ENCODE measurements at regions not wholly inside any gene's neighbourhood (a gene's known extent, or its start where the extent isn't known, plus 50 kb on each side); places are given as distances from the start of the nearest gene placed in this dataset.

DNA sequence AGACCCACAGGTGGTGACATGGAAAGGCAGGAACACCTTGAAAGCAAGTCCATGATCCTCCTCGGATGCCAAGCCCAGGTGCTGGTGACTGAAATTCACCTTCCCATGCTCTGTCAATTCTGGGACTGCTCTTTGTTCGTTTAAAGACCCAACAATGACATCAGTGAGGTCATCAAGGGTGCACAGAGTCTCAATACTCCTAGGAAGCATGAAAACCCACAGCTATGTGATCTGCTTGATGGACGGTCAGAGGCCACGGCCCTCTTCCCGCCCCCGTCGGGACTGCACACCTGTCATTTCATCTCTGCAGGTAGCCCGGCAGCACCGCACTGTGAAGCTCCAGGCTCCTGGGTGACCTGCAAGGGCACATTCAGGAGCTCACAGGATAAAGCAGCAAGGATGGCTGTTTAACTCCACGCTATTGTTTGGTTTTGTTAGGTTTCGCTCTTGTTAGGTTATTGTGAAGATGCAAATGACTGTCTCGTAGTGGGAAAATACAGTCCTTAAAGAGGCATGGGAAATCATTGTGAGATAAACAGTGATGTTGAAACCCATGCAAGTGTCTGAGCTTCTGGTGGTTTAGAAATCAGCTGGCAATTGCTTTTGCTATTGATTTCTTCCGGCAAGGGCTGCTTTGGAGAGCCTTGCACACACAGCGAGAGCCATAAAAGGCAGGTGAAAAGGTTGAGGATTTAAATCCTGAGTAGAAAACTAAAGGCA, 124.8 kb upstream of the AJAP1 start:
- no peak for DNase-seq (ENCODE audit: low spot score)

DNA sequence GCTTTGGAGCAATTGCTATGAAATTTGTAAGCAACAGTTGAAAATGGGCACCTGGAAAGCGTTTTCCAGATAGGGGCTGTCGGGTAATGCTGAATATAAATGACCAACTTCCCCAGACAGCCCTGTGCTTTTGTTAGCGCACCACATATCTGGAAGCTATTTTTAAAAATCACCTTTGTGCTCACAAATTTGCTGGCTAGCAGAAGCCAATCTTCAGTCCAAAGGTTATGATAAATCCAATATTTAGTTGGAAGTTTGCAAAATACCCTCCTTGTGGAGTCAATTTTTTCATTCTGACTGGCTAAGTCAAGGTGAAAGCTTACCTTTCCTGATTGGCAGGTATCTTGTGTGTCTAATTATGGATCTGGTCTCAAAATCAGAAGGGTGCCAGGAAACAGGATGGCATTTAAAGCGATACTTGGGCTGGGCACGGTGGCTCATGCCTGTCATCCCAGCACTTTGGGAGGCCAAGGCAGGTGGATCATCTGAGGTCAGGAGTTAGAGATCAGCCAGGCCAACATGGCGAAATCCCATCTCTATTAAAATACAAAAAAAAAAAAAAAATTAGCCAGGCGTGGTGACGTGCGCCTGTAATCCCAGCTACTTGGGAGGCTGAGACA, 124.1 kb upstream of the AJAP1 start:
- DNase-seq (ENCODE audit: low spot score): no peak

DNA sequence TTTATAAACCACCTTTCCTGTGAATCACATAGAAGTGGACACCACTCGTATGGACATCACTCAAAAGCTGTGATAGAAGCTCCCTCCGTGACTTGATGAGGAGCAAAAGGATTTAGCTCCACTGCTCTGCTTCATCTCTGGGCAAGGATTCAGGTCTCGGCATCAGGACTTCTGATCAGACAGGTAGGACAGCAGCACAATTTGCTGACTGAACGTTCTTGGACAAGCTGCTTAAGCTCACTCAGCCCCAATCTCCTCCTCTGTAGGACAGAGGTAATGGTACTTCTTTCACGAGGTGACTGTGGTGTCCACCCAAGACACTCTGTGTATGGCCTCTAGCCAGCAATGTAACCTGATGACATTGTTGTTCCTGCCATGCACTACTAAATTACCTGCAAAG, 122.6 kb upstream of the AJAP1 start:
- no peak for DNase-seq (ENCODE audit: low spot score)

DNA sequence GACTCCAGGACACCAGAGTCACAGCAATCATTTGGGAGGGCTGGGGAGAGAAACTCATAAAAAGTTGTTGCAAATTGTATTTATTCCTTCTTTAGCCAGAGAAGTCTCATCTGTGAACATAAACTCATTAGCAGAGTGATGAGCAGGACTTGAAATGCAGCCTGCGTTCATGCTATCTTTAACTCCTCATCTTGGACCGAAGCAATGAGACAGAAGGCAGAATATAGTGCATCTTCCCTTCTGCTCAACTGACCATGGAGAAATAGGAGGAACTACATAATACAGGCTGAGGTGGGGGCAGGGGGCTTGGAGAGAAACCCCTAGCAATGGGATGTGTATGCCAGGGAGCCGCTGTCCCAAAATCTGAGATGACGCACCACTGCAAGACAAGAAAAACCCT, 121.8 kb upstream of the AJAP1 start:
- DNase-seq (ENCODE audit: low spot score): no peak

DNA sequence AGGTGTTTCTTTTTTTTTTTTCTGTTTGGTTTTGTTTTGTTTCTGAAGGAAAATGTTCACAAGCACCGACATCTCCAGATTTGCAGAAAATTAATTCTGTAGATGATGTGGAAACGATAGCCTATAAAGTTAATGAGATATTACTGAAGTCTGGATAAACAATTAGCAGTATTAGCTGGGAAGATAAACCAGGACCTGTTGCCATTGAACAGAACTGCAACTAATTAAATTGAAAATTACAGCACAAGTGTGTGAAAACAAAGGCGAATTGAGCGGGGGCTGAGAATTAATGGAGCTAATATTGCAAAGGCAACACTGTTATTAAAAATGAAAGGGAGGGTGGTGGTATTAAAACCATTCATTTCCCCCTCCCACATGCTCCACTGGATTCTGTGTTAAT, 107.5 kb upstream of the AJAP1 start:
- DNase-seq (ENCODE audit: low spot score): no peak

DNA sequence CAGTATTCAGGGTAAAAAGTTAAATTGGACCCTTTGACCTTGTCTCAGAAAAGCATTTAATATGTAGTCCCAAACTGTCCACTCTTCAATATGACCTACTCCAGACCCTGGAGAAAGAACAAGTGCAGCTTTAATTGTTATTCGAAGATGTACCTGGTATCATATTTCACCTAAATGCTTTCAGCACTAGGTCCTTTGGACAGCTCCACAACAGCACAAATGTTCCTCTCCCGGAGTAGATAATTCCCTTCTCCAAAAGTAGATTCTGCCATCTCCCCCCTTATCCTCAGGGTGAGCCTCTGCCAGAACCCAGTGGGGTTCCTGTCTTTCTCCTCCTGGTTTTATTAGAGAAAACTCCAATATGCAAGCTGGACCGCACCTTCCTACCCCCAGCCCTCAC, 104.5 kb upstream of the AJAP1 start:
- no peak for DNase-seq (ENCODE audit: low spot score)

DNA sequence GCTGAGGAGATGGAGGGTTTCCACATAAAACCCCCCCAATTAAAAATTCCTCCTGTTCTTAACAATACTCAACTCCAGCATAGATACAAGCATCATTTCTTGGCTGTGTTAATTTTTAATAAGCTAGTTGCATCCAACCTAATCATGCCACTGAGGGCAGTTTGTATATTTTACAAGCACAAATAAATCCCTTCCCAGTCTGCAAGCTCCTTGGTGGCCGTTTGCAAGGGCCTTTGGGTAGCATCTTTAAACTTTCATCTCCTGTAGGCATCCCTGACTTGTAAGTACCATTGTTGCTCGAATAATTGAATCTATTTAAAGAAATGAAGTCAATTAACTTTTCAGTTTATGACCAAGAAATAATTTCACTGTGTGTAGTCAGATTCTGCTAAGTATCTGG, 103.5 kb upstream of the AJAP1 start:
- no peak for DNase-seq (ENCODE audit: low spot score)

DNA sequence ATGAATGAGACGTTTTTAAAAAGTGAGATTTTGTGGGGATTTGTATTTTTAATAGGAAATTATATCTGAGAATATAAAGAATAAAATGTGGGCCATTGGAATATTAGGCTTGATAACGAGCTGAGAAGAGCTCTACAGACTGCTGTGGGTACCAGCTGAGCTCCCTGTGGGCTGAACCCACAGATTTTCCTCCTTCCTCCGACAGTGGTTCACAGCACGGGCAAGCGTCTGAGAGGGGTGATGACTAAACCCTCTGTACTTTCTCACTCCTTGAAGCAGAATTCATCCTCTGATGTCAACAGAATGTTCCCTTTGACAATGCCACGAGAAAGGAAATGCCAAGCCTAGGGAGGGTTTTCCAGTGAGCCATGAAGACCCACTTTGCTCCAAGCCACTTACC, 102.7 kb upstream of the AJAP1 start:
- DNase-seq (ENCODE audit: low spot score): no peak

DNA sequence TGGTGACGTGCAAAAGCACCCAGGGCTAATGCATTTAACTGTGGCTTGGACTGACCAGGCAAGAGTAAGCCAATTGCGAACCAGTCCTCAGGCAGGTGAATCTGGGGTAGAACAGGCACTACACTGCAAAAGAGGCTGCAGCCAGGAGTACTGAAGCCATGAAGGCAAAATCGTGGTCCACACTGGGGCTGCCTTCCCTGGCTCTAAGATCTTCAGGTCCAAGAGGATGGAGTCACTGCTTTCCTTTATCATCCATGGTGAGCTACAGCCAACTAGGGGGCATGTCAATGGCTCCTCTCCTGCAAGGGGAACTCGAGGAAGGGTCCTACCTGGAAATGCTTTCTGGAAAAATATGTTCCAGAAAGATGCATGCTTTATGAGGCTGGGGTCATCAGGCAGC, 100.6 kb upstream of the AJAP1 start:
- DNase-seq (ENCODE audit: low spot score): no peak

DNA sequence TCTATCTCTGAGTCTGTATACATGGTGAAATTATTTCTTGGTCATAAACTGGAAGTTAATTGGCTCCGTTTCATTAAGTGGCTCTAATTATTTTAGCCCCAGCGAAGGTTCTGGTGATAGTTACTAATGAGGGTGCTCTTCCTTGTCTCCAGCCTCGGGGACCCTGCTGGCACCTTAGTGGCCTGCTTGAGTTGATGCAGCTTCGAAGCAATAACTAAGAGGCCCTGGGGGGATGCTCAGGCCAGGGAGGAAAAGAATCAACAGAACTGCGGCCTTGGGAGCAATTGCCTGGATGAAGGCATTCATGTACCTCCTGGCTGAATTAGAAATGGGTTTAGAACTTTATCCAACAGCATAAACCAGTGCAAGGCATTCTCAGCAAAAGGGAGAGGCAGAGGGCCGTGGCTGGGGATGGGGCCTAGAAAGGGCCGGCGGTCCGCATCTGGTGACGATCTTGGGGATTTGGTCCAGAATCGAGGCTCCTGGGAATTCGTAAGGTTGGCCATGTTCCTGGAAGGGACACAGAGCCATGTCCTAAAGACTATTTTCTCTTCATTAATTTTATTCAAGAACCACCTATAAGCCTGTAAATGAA, 100.0 kb upstream of the AJAP1 start:
- DNase-seq (ENCODE audit: low spot score): no peak

DNA sequence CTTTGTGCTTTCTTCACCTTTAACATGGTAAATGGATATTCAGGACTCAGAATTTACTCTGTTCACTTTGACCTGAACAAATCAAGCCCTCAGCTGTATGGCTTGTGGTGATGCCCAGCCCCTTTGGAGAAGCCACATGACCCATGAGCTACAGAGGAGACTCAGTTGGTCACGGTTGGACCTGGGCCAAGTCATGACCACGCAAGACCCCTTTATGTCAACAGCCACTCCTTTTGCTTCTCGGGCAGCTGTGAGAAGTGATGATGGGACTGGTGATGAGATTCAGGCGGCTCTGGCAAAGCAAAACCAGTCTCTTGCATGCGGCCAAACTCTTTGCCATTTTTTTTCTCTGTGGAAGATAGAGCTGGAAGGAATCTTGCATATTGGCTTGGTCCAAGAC, 96.5 kb upstream of the AJAP1 start:
- DNase-seq (ENCODE audit: low spot score): no peak

DNA sequence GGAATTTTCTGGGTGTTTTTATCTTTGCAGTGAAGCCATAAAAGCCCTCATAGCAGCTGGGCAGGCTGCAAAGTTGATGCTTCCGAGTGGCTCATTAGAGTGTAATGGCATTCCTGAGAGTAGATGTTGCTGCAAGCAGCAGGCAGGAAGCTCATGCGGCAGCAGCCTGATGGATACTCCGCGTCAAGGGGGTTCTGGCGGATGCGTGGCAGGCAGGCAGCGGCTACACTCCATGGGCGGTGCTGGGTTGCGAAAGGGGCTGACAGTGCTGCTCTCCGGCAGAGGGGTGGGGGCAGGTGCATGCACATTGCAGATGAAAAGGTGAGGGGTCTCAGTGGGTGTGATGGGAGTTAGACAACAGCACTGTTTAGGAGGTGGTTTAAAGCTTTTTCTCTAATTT, 93.2 kb upstream of the AJAP1 start:
- DNase-seq (ENCODE audit: low spot score): no peak

DNA sequence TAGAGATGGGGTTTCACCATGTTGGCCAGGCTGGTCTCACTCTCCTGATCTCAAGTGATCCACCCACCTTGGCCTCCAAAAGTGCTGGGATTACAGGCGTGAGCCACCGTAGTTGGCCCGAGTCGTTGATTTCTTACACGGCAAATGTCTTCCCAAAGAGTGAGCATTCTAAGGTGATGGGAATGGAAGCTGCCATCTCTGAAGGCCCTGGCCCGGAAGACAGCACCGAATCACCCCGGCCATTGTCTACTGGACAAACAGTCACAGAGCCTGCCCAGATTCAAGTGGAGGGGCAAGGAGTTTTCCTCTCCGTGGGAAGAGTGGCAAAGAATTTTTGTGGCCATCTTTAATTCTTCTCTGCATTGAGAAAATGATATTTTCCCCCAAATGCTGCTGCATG, 92.1 kb upstream of the AJAP1 start:
- DNase-seq (ENCODE audit: low spot score): no peak

DNA sequence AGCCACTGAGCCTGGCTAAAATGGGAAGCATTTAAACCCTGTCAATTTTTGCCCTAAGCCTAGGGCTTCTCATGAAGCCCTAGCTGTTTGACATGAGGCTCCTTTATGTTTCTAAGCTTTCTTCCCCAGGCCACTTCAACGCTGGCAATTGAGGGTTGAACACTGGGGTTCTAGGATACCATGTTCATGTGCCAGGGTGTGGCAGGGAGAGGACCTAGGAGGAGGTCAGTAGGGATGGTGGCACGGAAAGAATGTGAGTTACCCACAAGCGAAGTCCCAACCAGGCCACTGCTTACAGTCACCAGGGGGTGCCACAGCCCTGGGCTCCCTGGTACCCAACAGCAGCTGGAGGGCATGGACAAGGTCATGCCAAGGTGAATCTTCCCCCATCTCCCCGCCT, 90.8 kb upstream of the AJAP1 start:
- DNase-seq (ENCODE audit: low spot score): peak; percentile 31

DNA sequence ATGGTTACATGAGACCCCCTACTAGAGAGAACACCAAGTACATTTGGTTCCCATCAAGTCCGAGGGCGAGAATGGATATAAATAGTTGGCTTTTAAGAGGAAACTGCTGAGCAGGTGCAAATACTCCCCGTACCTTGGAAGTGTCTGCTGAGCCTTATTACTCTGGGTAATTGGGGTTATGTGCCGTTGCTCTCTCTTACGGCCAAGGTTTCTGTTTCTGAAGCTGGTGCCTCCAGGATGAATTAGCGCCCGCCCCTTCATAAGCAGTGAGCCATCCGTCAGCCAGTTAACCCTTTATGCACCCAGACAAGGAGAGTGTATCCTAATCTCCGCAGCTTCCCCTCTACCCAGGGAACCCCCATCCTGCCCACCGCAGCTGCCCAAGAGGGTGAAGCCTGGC, 90.4 kb upstream of the AJAP1 start:
- no peak for DNase-seq (ENCODE audit: low spot score)

DNA sequence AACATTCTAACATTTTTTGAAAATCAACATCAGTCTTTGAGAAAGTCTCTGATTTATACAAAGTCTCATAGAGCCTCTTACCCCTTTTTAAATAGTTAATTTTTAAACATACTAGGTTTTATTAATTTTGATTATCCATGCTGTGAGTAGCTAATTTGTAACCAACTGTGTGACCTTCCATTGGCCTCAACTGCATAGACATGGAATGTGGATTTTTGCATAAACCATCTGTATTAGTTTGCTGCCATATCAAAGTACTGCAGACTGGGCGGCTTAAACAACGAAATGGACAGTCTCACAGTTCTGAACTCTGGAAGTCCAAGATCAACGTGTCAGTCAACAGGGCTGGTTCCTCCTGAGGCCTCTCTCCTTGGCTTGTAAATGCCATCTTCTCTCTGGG, 89.2 kb upstream of the AJAP1 start:
- no peak for DNase-seq (ENCODE audit: low spot score)

DNA sequence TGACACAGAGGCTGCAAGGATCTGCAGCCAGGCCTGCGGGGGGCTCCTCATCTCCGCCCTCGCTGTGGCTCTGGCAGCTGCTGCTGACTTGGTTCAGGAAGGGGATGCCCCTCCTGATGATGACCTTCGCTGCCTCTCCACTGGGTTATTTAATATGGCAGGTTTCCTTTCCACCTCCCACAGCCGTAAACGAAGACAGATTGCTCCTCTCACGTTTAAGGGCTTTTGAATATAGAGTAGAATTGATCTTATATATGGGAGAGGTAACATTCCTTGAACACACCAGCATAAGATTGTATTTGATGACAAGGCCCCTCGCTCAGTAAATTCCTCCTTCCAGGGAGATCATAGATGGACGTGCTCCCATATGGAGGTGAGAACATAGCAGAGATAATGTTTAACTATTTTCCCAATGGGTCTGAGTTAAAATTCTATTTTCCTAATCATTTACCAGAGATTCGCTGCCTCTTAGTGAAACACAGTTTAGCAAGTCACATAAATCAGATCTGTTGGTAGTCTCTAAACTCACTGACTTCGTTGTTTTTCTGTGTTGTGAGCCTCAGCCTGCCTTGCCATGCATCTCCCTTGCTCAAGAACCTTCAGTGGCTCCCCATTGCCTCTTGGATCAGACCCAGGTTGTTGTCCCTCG, 88.5 kb upstream of the AJAP1 start:
- no peak for DNase-seq (ENCODE audit: low spot score)

DNA sequence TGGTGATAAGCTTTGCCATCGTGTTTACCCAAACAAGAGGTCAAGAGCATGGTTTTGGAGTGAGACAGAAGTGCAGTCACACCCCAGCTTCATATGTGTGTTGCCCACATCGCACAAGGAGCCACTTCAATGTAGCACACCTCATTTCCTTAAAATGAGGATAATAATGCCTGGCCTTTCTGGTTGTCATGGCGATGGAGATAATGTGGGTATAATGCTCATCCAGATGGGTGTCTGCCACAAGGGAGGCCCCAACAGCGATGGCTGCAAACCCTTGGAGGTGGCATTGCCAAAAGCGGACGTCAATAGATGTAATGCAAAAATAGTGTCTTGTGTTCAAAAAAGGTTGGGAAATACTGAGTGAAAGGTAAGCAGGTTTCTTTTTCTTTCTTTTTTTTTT, 83.1 kb upstream of the AJAP1 start:
- DNase-seq (ENCODE audit: low spot score): no peak

DNA sequence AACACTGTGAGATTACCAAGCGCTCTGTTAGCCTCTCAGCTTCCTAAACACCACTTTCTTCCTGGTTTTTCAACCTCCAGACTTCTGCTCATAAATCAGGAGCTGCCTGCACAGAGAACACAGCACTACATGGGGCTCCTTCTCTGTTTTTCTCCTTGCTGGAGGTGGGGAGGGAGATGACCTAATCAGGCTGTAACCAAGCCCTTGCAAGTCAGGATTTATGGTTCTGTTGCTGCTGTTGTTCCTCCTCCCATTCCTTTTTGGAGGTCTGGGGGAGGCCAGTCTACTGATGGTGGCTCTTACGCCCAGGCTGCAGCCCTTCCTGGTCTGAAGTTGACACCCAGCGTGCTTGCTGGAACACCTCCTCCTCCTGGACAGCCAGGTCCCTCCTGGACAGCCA, 80.9 kb upstream of the AJAP1 start:
- DNase-seq (ENCODE audit: low spot score): no peak

DNA sequence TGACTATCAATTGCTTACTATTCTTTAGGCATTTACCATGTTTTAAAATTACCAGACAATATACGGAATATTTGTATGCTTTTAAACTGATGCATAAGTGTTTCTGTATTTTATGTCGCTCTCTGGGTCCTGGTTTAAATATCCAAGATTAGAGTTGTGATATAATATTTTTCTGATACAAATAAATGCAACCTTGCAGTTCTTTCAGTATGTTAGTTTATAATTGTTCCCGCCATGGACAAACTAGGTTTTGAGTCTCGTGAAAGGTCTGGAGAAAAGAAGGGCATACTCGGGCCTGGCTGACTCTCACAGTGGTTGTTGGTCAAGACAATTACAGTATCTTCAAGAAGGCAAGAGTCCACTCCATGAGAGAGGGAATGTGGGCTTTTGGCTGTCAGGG, 72.6 kb upstream of the AJAP1 start:
- DNase-seq (ENCODE audit: low spot score): no peak

DNA sequence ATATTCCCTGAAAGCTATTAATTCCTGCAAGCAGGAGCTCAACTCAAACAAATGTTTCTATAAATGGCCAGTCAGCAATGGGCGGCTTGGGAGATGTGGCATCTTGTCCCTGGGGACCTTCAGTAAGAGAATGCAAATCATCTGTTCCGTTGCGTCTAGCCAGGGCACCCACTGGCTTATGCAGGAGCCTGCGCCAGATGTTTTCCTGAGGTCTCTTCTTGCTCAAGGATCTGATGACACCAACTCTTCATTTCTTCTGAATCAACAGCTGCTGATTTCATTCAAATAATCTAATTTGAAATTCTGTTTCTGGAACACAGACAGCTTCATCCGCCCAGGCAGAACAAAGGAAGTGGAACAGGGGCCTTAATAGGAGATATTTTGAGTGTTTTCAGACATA, 70.0 kb upstream of the AJAP1 start:
- DNase-seq (ENCODE audit: low spot score): no peak

DNA sequence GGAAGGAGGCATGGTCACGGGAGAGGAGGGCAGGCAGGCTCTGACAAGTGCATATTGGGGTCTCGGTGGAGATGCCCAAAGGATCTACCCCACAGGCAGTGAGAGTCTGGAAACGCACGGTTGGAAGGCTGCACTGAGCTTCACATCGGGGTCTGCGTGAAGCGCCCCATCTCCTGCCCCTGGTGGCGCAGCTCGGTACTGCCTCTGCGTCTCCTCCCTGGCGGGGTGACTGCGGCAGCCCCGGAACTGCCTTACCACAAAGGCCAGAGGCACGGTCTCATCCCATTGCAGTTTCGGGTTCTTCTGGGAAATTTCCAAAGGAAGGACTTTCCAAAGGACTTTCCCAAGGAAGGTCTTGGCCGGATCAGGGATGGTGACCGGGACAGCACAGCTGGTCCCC, 69.2 kb upstream of the AJAP1 start:
- DNase-seq (ENCODE audit: low spot score): peak; percentile 78

DNA sequence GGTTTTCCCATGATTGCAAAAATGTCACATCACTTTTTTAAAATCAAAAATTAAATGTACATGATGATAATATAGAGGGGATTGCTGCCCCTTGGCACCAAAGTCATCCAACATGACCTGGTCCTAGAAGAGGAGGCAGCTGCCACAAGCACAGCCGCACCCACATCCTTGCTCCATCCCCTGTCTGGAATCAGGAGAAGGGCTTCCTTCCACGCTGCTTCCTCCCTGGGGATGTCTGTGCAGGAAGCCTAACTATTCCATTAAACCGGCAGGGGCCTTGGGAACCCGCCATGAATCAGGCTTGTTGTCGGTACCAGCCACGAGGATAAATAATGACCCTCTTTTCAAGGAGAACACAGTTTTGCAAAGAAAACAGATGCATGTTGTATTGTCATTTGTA, 68.7 kb upstream of the AJAP1 start:
- no peak for DNase-seq (ENCODE audit: low spot score)
